ENCODE measurements at regions not wholly inside any gene's neighbourhood (a gene's known extent, or its start where the extent isn't known, plus 50 kb on each side); places are given as distances from the start of the nearest gene placed in this dataset.

DNA sequence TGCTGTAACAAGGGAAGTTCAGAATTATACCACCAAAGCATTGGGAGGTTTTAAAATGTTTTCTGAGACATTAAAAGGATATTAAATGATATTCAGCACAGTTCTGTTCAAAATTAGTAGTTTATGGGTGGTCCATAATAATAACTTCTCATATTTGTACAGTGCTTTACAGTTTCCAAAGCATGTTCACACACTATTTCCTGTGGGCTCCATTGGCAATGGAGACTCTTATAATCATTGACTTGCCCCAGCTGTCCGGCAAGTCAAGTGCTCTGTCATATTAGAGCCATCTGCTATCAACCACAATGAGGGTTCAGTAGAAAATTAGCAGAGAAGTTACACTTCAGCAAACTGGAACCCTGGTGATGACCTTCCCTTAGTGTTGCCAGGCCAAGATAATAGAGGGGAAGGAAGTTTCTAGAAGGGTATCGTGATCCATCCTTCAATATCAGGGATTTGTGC is 526.6 kb upstream of the CCDC196 start:
- no peaks in the 10 kb centered on the region for H3K9me3 ChIP-seq (ENCODE audit: low read depth)
- Mint-ChIP-seq H3K27ac (no peak overlapping the region), H3K4me3 (no peak overlapping the region), H3K36me3 (no peaks in the 10 kb centered on the region), H3K27me3 (ENCODE audit: insufficient read depth, low read depth) (peaks cover 2% of the 10 kb centered on the region), H3K9me3 (no peaks in the 10 kb centered on the region), H3K4me1 (peaks cover 19% of the 10 kb centered on the region)
- H3K79me2 ChIP-seq (ENCODE audit: low read depth): no peaks in the 10 kb centered on the region
- no peaks in the 10 kb centered on the region for H4K20me1 ChIP-seq (ENCODE audit: low read depth)
- peaks cover 14% of the 10 kb centered on the region for H3F3A ChIP-seq (ENCODE audit: low read depth)
- no peaks in the 10 kb centered on the region for H3K27me3 ChIP-seq
- no peak overlapping the region for H3K9ac ChIP-seq
- no peak for DNase-seq (ENCODE audit: low spot score)
- H3K4me1 ChIP-seq: peaks cover 13% of the 10 kb centered on the region
- H3K36me3 ChIP-seq: no peaks in the 10 kb centered on the region
- no peak overlapping the region for H3K27ac ChIP-seq
- H2AFZ ChIP-seq (replicated peaks): no peak overlapping the region
- TF ChIP-seq EZH2 (IDR thresholded peaks at IDR 0.05): no peak
- H3K4me2 ChIP-seq: no peak overlapping the region
- no peak overlapping the region for H3K4me3 ChIP-seq

DNA sequence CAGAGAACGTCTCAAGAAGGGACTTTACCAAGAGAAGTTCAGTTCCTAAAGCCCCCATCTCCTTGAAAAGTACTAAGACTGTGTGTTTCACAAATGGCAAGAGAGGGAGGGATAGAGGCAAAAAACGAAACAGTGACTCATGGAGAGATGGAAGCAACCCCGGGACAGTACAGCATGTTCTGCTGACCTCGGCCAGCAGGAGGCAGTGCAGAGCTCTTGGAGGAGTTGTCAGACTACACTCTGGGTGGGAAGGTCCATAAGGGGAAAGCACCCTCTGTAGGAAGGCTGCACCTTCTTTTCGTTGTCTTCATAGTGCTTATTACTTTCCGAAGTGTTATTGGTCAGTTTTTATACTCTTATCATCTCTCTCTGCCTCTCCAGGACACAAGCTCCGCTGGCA is 525.2 kb upstream of the CCDC196 start:
- H3K4me3 Mint-ChIP-seq: no peak overlapping the region

DNA sequence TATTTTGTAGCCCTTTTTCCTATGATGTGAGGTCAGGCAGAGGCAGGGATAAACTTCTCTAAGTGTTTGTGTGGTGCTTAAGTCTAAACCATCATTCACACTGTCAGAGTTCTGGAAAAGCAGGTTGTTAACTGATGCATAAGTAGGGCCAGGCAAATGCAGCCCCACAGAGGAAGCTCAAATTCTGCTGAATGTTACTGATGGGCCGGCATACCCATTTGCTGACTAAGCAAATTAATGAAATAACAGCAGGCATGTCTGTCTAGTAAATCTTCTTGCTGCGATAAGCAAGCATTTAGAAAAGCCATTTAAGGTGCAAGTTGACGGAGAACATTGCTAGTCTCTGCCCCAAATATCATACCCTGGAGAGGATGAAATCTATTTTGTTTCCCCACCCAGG is 523.2 kb upstream of the CCDC196 start:
- Histone ChIP-seq H3K4me3 (no peak overlapping the region), H3K27me3 (no peaks in the 10 kb centered on the region), H3K4me2 (no peak overlapping the region), H2AFZ (replicated peaks) (no peak overlapping the region), H3K27ac (no peak overlapping the region), H3F3A (ENCODE audit: low read depth) (no peaks in the 10 kb centered on the region), H3K36me3 (no peaks in the 10 kb centered on the region), H3K9ac (no peak overlapping the region), H3K4me1 (peaks cover 6% of the 10 kb centered on the region), H4K20me1 (ENCODE audit: low read depth) (no peaks in the 10 kb centered on the region), H3K9me3 (ENCODE audit: low read depth) (no peaks in the 10 kb centered on the region), H3K79me2 (ENCODE audit: low read depth) (no peaks in the 10 kb centered on the region)
- Mint-ChIP-seq H3K27me3 (ENCODE audit: insufficient read depth, low read depth) (peaks cover 2% of the 10 kb centered on the region), H3K4me1 (peaks cover 19% of the 10 kb centered on the region), H3K4me3 (no peak overlapping the region), H3K9me3 (no peaks in the 10 kb centered on the region), H3K36me3 (no peaks in the 10 kb centered on the region), H3K27ac (no peak overlapping the region)
- no peak for DNase-seq (ENCODE audit: low spot score)
- TF ChIP-seq EZH2phosphoT487 (IDR thresholded peaks at IDR 0.05) (no peak), EZH2 (IDR thresholded peaks at IDR 0.05) (no peak)
- TF ChIP-seq, protein P1, sequence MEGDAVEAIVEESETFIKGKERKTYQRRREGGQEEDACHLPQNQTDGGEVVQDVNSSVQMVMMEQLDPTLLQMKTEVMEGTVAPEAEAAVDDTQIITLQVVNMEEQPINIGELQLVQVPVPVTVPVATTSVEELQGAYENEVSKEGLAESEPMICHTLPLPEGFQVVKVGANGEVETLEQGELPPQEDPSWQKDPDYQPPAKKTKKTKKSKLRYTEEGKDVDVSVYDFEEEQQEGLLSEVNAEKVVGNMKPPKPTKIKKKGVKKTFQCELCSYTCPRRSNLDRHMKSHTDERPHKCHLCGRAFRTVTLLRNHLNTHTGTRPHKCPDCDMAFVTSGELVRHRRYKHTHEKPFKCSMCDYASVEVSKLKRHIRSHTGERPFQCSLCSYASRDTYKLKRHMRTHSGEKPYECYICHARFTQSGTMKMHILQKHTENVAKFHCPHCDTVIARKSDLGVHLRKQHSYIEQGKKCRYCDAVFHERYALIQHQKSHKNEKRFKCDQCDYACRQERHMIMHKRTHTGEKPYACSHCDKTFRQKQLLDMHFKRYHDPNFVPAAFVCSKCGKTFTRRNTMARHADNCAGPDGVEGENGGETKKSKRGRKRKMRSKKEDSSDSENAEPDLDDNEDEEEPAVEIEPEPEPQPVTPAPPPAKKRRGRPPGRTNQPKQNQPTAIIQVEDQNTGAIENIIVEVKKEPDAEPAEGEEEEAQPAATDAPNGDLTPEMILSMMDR (IDR thresholded peaks at IDR 0.05): no peak

More for the DNA sequence above, 525.2 kb upstream of the CCDC196 start:
- Histone ChIP-seq H3K4me1 (peaks cover 13% of the 10 kb centered on the region), H3F3A (ENCODE audit: low read depth) (peaks cover 14% of the 10 kb centered on the region), H3K27ac (no peak overlapping the region), H3K4me3 (no peak overlapping the region), H3K79me2 (ENCODE audit: low read depth) (no peaks in the 10 kb centered on the region), H3K36me3 (no peaks in the 10 kb centered on the region), H3K27me3 (no peaks in the 10 kb centered on the region), H2AFZ (replicated peaks) (no peak overlapping the region), H4K20me1 (ENCODE audit: low read depth) (no peaks in the 10 kb centered on the region), H3K9ac (no peak overlapping the region), H3K9me3 (ENCODE audit: low read depth) (no peaks in the 10 kb centered on the region), H3K4me2 (no peak overlapping the region)
- Mint-ChIP-seq H3K27ac (no peak overlapping the region), H3K9me3 (no peaks in the 10 kb centered on the region), H3K36me3 (no peaks in the 10 kb centered on the region), H3K27me3 (ENCODE audit: insufficient read depth, low read depth) (peaks cover 2% of the 10 kb centered on the region), H3K4me1 (peaks cover 19% of the 10 kb centered on the region)
- TF ChIP-seq EZH2phosphoT487 (IDR thresholded peaks at IDR 0.05): no peak
- TF ChIP-seq, protein P1 (IDR thresholded peaks at IDR 0.05): peak; percentile 87
- peak; percentile 81 for DNase-seq (ENCODE audit: low spot score)

DNA sequence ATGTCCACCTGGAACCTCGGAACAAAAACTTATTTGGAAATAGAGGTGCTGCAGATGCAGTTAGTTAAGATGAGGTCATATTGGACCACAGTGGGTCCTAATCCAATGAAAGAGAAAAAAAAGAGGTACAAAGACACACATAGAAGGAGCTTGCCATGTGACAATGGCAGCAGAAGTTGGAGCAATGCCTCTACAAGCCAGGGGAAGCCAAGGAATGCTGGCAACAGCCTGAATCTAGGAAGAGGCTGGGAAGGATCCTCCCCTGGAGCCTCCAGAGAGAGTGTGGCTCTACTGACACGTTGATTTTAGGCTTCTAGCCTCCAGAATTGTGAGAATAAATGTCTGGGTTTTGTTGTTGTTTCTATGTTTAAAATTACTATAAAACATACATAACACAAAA is 521.8 kb upstream of the CCDC196 start:
- Mint-ChIP-seq H3K36me3 (no peaks in the 10 kb centered on the region), H3K27me3 (ENCODE audit: insufficient read depth, low read depth) (peaks cover 2% of the 10 kb centered on the region), H3K9me3 (no peaks in the 10 kb centered on the region), H3K4me3 (no peak overlapping the region), H3K4me1 (peaks cover 13% of the 10 kb centered on the region), H3K27ac (no peak overlapping the region)
- no peak for TF ChIP-seq EZH2phosphoT487 (IDR thresholded peaks at IDR 0.05)
- TF ChIP-seq EZH2 (IDR thresholded peaks at IDR 0.05): no peak
- TF ChIP-seq, protein P1 (IDR thresholded peaks at IDR 0.05): no peak
- no peak overlapping the region for H2AFZ ChIP-seq (replicated peaks)
- no peak overlapping the region for H3K4me2 ChIP-seq
- no peak overlapping the region for H3K9ac ChIP-seq
- H3F3A ChIP-seq (ENCODE audit: low read depth): no peaks in the 10 kb centered on the region
- DNase-seq (ENCODE audit: low spot score): no peak
- no peaks in the 10 kb centered on the region for H3K27me3 ChIP-seq
- no peak overlapping the region for H3K27ac ChIP-seq
- no peaks in the 10 kb centered on the region for H3K4me1 ChIP-seq
- no peak overlapping the region for H3K4me3 ChIP-seq
- H3K36me3 ChIP-seq: no peaks in the 10 kb centered on the region
- no peaks in the 10 kb centered on the region for H4K20me1 ChIP-seq (ENCODE audit: low read depth)
- H3K79me2 ChIP-seq (ENCODE audit: low read depth): no peaks in the 10 kb centered on the region
- H3K9me3 ChIP-seq (ENCODE audit: low read depth): no peaks in the 10 kb centered on the region

Data from neural progenitor cell (in vitro differentiated cells).